K562 (cell line): ENCODE measurements at regions not wholly inside any gene's neighbourhood (a gene's known extent, or its start where the extent isn't known, plus 50 kb on each side); places are given as distances from the start of the nearest gene placed in this dataset.

Experiments
- CTBP1 ChIP-seq: fragments of 450-650 bp; IDR thresholded peaks from 2 replicates; pipeline ENCODE4 v1.6.1; 2016; ENCODE audit warnings: borderline replicate concordance
- HDAC2 ChIP-seq: fragments of 450-650 bp; IDR thresholded peaks from 2 replicates; pipeline ENCODE4 v1.6.1; 2016; ENCODE audit warnings: mild to moderate bottlenecking
- MYC ChIP-seq, 2 experiments: fragments of 250-450 bp in 1 of 2; sonication (Bioruptor Pico) in 1 of 2; IDR thresholded peaks; 2 replicates each; pipeline versions ENCODE4 v1.5.1 to v1.6.1; 2012 to 2021; ENCODE audit warnings: low read depth in 2 of 2, borderline replicate concordance in 1 of 2, improper control_type of control experiment in 1 of 2, low read length in 1 of 2, mild to moderate bottlenecking in 1 of 2, moderate library complexity in 1 of 2
- NEUROD1 ChIP-seq: fragments of 150-350 bp; IDR thresholded peaks from 2 replicates; pipeline ENCODE4 v1.6.1; 2014; ENCODE audit warnings: borderline replicate concordance, low read length, low read depth; ENCODE audit not compliant: partially characterized antibody
- TAF1 ChIP-seq: IDR thresholded peaks from 2 replicates; pipeline ENCODE4 v1.6.1; 2011; ENCODE audit warnings: mild to moderate bottlenecking, low read length, moderate library complexity; ENCODE audit not compliant: insufficient read depth, control insufficient read depth, severe bottlenecking; ENCODE audit errors: extremely low read depth
- TSC22D4 ChIP-seq: fragments of 450-650 bp; IDR thresholded peaks from 2 replicates; pipeline ENCODE4 v1.6.1; 2016; ENCODE audit warnings: missing genetic modification characterization, missing biosample characterization, control low read depth
- YBX1 ChIP-seq: fragments of 450-650 bp; IDR thresholded peaks from 2 replicates; pipeline ENCODE4 v1.7.1; 2016; ENCODE audit warnings: mild to moderate bottlenecking
- ZZZ3 ChIP-seq: fragments of 450-650 bp; IDR thresholded peaks from 2 replicates; pipeline ENCODE4 v1.6.1; 2016; ENCODE audit warnings: antibody characterized with exemption, mild to moderate bottlenecking, moderate library complexity
- TF ChIP-seq, protein P1 (sequence below): sonication (generic); formaldehyde crosslinking; IDR thresholded peaks from 2 replicates; pipeline ENCODE4 v1.8.0; 2022; ENCODE audit warnings: mild to moderate bottlenecking, missing genetic modification reagents
- TF ChIP-seq, protein P2 (sequence below): fragments of 450-650 bp; IDR thresholded peaks from 2 replicates; pipeline ENCODE4 v1.6.1; 2018; ENCODE audit warnings: mild to moderate bottlenecking, low read depth; ENCODE audit not compliant: partially characterized antibody
- TF ChIP-seq, protein P3 (sequence below): fragments of 250-450 bp; sonication (Bioruptor Pico); IDR thresholded peaks from 2 replicates; pipeline ENCODE4 v1.5.0; 2020; ENCODE audit warnings: mild to moderate bottlenecking

DNA sequence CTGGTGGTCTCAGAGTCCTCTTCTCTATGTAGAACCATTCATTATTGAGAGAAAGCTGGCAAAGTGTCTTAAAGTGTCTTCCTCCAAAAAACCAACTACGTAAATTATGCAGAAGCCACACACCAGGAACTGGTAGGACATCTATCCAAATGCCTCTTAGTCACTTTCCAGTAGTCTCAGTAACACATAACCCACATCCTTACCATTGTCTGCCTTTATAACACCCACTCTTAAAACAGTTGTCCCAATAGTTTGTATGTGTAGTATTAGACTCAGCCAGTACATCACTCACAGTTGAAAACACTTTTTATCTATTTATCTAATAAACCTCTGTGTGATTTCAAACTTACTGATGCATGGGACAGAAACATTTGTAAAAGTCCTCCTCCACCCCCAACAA is 143.6 kb upstream of the HNRNPA3 start (continued):
- TF ChIP-seq, protein P1, sequence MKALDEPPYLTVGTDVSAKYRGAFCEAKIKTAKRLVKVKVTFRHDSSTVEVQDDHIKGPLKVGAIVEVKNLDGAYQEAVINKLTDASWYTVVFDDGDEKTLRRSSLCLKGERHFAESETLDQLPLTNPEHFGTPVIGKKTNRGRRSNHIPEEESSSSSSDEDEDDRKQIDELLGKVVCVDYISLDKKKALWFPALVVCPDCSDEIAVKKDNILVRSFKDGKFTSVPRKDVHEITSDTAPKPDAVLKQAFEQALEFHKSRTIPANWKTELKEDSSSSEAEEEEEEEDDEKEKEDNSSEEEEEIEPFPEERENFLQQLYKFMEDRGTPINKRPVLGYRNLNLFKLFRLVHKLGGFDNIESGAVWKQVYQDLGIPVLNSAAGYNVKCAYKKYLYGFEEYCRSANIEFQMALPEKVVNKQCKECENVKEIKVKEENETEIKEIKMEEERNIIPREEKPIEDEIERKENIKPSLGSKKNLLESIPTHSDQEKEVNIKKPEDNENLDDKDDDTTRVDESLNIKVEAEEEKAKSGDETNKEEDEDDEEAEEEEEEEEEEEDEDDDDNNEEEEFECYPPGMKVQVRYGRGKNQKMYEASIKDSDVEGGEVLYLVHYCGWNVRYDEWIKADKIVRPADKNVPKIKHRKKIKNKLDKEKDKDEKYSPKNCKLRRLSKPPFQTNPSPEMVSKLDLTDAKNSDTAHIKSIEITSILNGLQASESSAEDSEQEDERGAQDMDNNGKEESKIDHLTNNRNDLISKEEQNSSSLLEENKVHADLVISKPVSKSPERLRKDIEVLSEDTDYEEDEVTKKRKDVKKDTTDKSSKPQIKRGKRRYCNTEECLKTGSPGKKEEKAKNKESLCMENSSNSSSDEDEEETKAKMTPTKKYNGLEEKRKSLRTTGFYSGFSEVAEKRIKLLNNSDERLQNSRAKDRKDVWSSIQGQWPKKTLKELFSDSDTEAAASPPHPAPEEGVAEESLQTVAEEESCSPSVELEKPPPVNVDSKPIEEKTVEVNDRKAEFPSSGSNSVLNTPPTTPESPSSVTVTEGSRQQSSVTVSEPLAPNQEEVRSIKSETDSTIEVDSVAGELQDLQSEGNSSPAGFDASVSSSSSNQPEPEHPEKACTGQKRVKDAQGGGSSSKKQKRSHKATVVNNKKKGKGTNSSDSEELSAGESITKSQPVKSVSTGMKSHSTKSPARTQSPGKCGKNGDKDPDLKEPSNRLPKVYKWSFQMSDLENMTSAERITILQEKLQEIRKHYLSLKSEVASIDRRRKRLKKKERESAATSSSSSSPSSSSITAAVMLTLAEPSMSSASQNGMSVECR (CRISPR knock-in tag) = no peak
- TF ChIP-seq TAF1 = no peak
- TF ChIP-seq NEUROD1 = no peak
- TF ChIP-seq CTBP1 = no peak
- no peak for TF ChIP-seq TSC22D4
- no peak for TF ChIP-seq HDAC2
- no peak for TF ChIP-seq YBX1
- TF ChIP-seq, protein P2, sequence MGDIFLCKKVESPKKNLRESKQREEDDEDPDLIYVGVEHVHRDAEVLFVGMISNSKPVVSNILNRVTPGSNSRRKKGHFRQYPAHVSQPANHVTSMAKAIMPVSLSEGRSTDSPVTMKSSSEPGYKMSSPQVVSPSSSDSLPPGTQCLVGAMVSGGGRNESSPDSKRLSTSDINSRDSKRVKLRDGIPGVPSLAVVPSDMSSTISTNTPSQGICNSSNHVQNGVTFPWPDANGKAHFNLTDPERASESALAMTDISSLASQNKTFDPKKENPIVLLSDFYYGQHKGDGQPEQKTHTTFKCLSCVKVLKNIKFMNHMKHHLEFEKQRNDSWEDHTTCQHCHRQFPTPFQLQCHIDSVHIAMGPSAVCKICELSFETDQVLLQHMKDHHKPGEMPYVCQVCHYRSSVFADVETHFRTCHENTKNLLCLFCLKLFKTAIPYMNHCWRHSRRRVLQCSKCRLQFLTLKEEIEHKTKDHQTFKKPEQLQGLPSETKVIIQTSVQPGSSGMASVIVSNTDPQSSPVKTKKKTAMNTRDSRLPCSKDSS = no peak
- TF ChIP-seq, protein P3, sequence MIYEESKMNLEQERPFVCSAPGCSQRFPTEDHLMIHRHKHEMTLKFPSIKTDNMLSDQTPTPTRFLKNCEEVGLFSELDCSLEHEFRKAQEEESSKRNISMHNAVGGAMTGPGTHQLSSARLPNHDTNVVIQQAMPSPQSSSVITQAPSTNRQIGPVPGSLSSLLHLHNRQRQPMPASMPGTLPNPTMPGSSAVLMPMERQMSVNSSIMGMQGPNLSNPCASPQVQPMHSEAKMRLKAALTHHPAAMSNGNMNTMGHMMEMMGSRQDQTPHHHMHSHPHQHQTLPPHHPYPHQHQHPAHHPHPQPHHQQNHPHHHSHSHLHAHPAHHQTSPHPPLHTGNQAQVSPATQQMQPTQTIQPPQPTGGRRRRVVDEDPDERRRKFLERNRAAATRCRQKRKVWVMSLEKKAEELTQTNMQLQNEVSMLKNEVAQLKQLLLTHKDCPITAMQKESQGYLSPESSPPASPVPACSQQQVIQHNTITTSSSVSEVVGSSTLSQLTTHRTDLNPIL = no peak
- TF ChIP-seq MYC (IDR thresholded peaks at IDR 0.05; ENCODE audit: low read depth, low read length) = no peak
- TF ChIP-seq MYC (CRISPR knock-in tag; IDR thresholded peaks at IDR 0.05; ENCODE audit: borderline replicate concordance, low read depth) = no peak
- no peak for TF ChIP-seq ZZZ3
- TF ChIP-seq, all 486 proteins: peak for 0
